Islet of Langerhans (tissue), 1 donor: ENCODE measurements at regions not wholly inside any gene's neighbourhood (a gene's known extent, or its start where the extent isn't known, plus 50 kb on each side); places are given as distances from the start of the nearest gene placed in this dataset.

Source experiments
- FAIRE-seq: peaks from one replicate; lab custom pipeline; 2011; peaks lifted over from hg19 to GRCh38; lab: Jason Lieb, UNC

- FAIRE-seq = no peak
These were observed 846.2 kb upstream of the AGA start for GRCh38 chr4:178288462-178288861.

GRCh38 chr4:178293601-178294000 lies 851.4 kb upstream of the AGA start:
- FAIRE-seq = no peak

GRCh38 chr4:178296669-178297068 lies 854.4 kb upstream of the AGA start:
- no peak for FAIRE-seq

- FAIRE-seq = no peak
These were observed 864.3 kb upstream of the AGA start for GRCh38 chr4:178306565-178306964.

GRCh38 chr4:178309890-178310289 lies 867.7 kb upstream of the AGA start:
- no peak for FAIRE-seq

- FAIRE-seq = no peak
These were observed 869.8 kb upstream of the AGA start for GRCh38 chr4:178311997-178312396.

GRCh38 chr4:178314287-178314686 lies 872.0 kb upstream of the AGA start:
- no peak for FAIRE-seq

- no peak for FAIRE-seq
These were observed 874.0 kb upstream of the AGA start for GRCh38 chr4:178316211-178316610.

GRCh38 chr4:178320003-178320402 lies 877.8 kb upstream of the AGA start:
- no peak for FAIRE-seq

GRCh38 chr4:178322524-178323183 lies 880.4 kb upstream of the AGA start:
- peak; percentile 78 for FAIRE-seq

GRCh38 chr4:178329226-178329872 lies 887.1 kb upstream of the AGA start:
- no peak for FAIRE-seq

- FAIRE-seq = no peak
These were observed 891.1 kb upstream of the AGA start for GRCh38 chr4:178333355-178333754.

GRCh38 chr4:178339769-178340168 lies 897.5 kb upstream of the AGA start:
- FAIRE-seq = no peak

GRCh38 chr4:178340468-178340867 lies 898.2 kb upstream of the AGA start:
- FAIRE-seq = no peak

- no peak for FAIRE-seq
These were observed 901.9 kb upstream of the AGA start for GRCh38 chr4:178344096-178344495.

GRCh38 chr4:178347111-178347510 lies 904.9 kb upstream of the AGA start:
- FAIRE-seq = no peak

- no peak for FAIRE-seq
These were observed 907.4 kb upstream of the AGA start for GRCh38 chr4:178349601-178350000.

GRCh38 chr4:178351185-178351584 lies 908.9 kb upstream of the AGA start:
- FAIRE-seq = no peak

- FAIRE-seq = no peak
These were observed 914.5 kb upstream of the AGA start for GRCh38 chr4:178356725-178357124.

- FAIRE-seq = no peak
These were observed 943.2 kb upstream of the AGA start for GRCh38 chr4:178385481-178385880.

GRCh38 chr4:178387756-178388155 lies 945.5 kb upstream of the AGA start:
- FAIRE-seq = no peak

- no peak for FAIRE-seq
These were observed 953.6 kb upstream of the AGA start for GRCh38 chr4:178395798-178396197.

- no peak for FAIRE-seq
These were observed 970.2 kb upstream of the AGA start for GRCh38 chr4:178412455-178412854.

- no peak for FAIRE-seq
These were observed 971.8 kb upstream of the AGA start for GRCh38 chr4:178414042-178414441.
